A673 (cell line): ENCODE measurements at regions not wholly inside any gene's neighbourhood (a gene's known extent, or its start where the extent isn't known, plus 50 kb on each side); places are given as distances from the start of the nearest gene placed in this dataset.
"Not testable (repeated sequence)": the region's sequence is repeated elsewhere in the genome, so short reads cannot be mapped to it uniquely, and the experiment has no call there.

Experiments used
- CTCF ChIP-seq: fragments of 300-800, 200-600 bp; sonication (generic); conservative IDR thresholded peaks from 2 replicates; pipeline ENCODE4 v1.5.1; 2017; ENCODE audit warnings: low read depth, mild to moderate bottlenecking, antibody characterized with exemption, low read length, moderate library complexity, mixed read lengths
- EZH2 ChIP-seq: fragments of 200-600 bp; sonication (generic); IDR thresholded peaks from 2 replicates; pipeline ENCODE4 v1.6.1; 2017; ENCODE audit warnings: borderline replicate concordance, low read depth, mild to moderate bottlenecking, mixed read lengths, antibody characterized with exemption, low read length; ENCODE audit not compliant: poor library complexity, severe bottlenecking

- not testable (repeated sequence) for TF ChIP-seq CTCF, EZH2
These were observed 570.6 kb upstream of the PCDH7 start for GRCh38 chr4:30149539-30149938.
